SU-DHL-6 (cell line): ENCODE measurements at regions not wholly inside any gene's neighbourhood (a gene's known extent, or its start where the extent isn't known, plus 50 kb on each side); places are given as distances from the start of the nearest gene placed in this dataset.
"Not testable (repeated sequence)": the region's sequence is repeated elsewhere in the genome, so short reads cannot be mapped to it uniquely, and the experiment has no call there.

Experiments
- H2AFZ ChIP-seq: fragments of 200-600 bp; sonication (generic); 2 replicates; pipeline ENCODE4 v1.6.1; 2014; ENCODE audit warnings: low read depth, mild to moderate bottlenecking, moderate library complexity, mixed read lengths, antibody characterized with exemption, low read length; ENCODE audit not compliant: severe bottlenecking
- H3F3A ChIP-seq: fragments of 200-600 bp; shearing (Covaris generic); 2 replicates; pipeline ENCODE4 v1.6.0; 2016; ENCODE audit warnings: antibody characterized with exemption, mild to moderate bottlenecking; ENCODE audit not compliant: insufficient read depth
- H3K27ac ChIP-seq: fragments of 200-600 bp; sonication (generic); 2 replicates; pipeline ENCODE4 v1.5.1; 2016; ENCODE audit warnings: low read depth, mild to moderate bottlenecking, low read length, moderate library complexity, mixed read lengths
- H3K27me3 ChIP-seq: fragments of 200-600 bp; sonication (generic), shearing (Covaris generic); 2 replicates; pipeline ENCODE4 v1.6.0; 2014; ENCODE audit warnings: mild to moderate bottlenecking, low read length
- H3K36me3 ChIP-seq: fragments of 200-600 bp; sonication (generic); 2 replicates; pipeline ENCODE4 v1.6.1; 2014; ENCODE audit warnings: mild to moderate bottlenecking, low read length, mixed read lengths
- H3K4me2 ChIP-seq: fragments of 300-600, 200-600 bp; shearing (Covaris generic), sonication (generic); 2 replicates; pipeline ENCODE4 v1.6.0; 2014; ENCODE audit warnings: low read length, low read depth, mild to moderate bottlenecking; ENCODE audit not compliant: poor library complexity, severe bottlenecking
- H3K4me3 ChIP-seq: fragments of 200-600 bp; sonication (generic); 2 replicates; pipeline ENCODE4 v1.5.1; 2014; ENCODE audit warnings: antibody characterized with exemption, low read length, mild to moderate bottlenecking, mixed read lengths; ENCODE audit not compliant: insufficient read depth, poor library complexity, severe bottlenecking
- H3K79me2 ChIP-seq: fragments of 200-600 bp; sonication (generic); 2 replicates; pipeline ENCODE4 v1.6.1; 2014; ENCODE audit warnings: mild to moderate bottlenecking, low read length, moderate library complexity; ENCODE audit not compliant: insufficient read depth
- H3K9ac ChIP-seq: fragments of 200-600 bp; sonication (generic); 2 replicates; pipeline ENCODE4 v1.7.0; 2014; ENCODE audit warnings: mild to moderate bottlenecking, low read length
- H3K9me2 ChIP-seq: fragments of 200-600 bp; sonication (generic); replicated peaks from 2 replicates; pipeline ENCODE4 v1.6.1; 2014; ENCODE audit warnings: low read length; ENCODE audit not compliant: insufficient read depth
- H3K9me3 ChIP-seq: fragments of 200-600 bp; sonication (generic); 2 replicates; pipeline ENCODE4 v1.6.1; 2014; ENCODE audit warnings: low read length, mixed read lengths; ENCODE audit not compliant: insufficient read depth
- H4K20me1 ChIP-seq: fragments of 200-600 bp; sonication (generic); 2 replicates; pipeline ENCODE4 v1.6.1; 2014; ENCODE audit warnings: low read depth, mild to moderate bottlenecking, antibody characterized with exemption, low read length, moderate library complexity, mixed read lengths
- EZH2phosphoT487 ChIP-seq: fragments of 200-600 bp; sonication (generic), shearing (Covaris generic); conservative IDR thresholded peaks from 2 replicates; pipeline ENCODE4 v1.6.1; 2018; ENCODE audit warnings: mild to moderate bottlenecking, antibody characterized with exemption, low read length, moderate library complexity, mixed read lengths
- TF ChIP-seq, protein P1 (sequence below): fragments of 200-600 bp; sonication (generic); IDR thresholded peaks from one replicate; pipeline ENCODE4 v1.5.1; 2017; ENCODE audit warnings: antibody characterized with exemption, mild to moderate bottlenecking, low read length, moderate library complexity; ENCODE audit not compliant: insufficient read depth, poor library complexity, severe bottlenecking

DNA sequence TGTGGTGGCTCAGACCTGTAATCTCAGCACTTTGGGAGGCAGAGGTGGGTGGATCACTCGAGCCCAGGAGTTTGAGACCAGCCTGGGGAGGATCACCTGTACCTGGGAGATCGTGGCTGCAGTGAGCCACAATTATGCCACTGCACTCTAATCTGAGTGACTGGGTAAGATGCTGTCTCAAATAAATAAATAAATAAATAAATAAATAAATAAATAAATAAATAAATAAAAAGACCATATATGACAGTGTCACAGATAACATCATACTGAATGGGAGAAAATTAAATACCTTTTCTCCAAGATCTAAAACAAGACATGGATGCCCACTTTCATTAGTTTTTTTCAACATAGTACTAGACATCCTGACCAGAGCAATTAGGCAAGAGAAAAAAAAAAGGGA is 182.8 kb downstream of the FAM47A start:
- H3K27me3 ChIP-seq, result no peaks in the 10 kb centered on the region
- TF ChIP-seq, protein P1, sequence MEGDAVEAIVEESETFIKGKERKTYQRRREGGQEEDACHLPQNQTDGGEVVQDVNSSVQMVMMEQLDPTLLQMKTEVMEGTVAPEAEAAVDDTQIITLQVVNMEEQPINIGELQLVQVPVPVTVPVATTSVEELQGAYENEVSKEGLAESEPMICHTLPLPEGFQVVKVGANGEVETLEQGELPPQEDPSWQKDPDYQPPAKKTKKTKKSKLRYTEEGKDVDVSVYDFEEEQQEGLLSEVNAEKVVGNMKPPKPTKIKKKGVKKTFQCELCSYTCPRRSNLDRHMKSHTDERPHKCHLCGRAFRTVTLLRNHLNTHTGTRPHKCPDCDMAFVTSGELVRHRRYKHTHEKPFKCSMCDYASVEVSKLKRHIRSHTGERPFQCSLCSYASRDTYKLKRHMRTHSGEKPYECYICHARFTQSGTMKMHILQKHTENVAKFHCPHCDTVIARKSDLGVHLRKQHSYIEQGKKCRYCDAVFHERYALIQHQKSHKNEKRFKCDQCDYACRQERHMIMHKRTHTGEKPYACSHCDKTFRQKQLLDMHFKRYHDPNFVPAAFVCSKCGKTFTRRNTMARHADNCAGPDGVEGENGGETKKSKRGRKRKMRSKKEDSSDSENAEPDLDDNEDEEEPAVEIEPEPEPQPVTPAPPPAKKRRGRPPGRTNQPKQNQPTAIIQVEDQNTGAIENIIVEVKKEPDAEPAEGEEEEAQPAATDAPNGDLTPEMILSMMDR, result no peak
- TF ChIP-seq EZH2phosphoT487, result no peak
- no peaks in the 10 kb centered on the region for H3K79me2 ChIP-seq
- H3K4me3 ChIP-seq, result no peak overlapping the region
- H3F3A ChIP-seq, result no peaks in the 10 kb centered on the region
- H2AFZ ChIP-seq, result no peak overlapping the region
- no peaks in the 10 kb centered on the region for H3K36me3 ChIP-seq
- no peaks in the 10 kb centered on the region for H4K20me1 ChIP-seq
- no peak overlapping the region for H3K27ac ChIP-seq
- H3K9me2 ChIP-seq, result no peaks in the 10 kb centered on the region
- no peaks in the 10 kb centered on the region for H3K9me3 ChIP-seq
- H3K9ac ChIP-seq, result no peak overlapping the region
- H3K4me2 ChIP-seq, result no peak overlapping the region

DNA sequence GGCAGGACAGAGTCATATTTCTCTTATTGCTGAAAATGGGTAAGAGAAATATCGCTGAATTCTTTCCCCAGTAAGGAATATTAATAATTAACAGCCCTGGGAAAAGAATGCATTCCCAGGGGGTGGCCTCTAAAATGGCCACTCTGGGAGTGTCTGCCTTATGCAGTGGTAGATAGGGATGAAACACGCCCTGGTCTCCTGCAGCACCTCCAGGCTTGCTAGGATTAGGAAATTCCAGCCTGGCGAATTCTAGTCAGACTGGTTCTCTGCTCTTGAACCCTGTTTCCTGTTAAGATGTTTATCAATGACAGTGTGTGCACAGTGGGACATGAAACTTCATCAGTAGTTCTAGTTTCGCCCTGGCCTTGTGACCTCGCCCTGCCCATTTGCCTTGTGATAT is 205.9 kb downstream of the FAM47A start:
- not testable (repeated sequence) for H3K9me3 ChIP-seq, H3K79me2 ChIP-seq, H3K27me3 ChIP-seq, H2AFZ ChIP-seq, H3K9ac ChIP-seq, H3F3A ChIP-seq, H3K4me2 ChIP-seq, H3K9me2 ChIP-seq, H3K4me3 ChIP-seq, H4K20me1 ChIP-seq, H3K36me3 ChIP-seq, H3K27ac ChIP-seq

DNA sequence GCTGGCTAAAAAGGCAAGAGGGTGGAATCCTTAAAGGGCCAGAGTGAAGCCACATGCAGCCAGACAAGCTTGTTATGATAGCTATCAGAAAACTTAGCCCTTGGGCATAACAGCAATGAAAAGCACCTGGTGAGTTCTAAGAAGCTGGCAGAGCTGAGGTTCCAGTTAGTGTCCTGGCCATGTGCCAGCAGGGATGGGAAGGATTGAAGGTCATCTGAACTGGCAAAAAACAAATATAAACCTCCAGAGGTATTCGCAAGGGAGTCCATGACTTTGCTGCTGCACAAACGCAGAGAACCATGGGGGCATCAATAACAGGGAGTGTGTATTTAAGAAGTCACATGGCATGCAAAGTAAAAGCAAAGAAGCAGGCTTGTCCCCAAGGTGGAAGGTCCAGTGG is 208.9 kb downstream of the FAM47A start:
- Histone ChIP-seq H4K20me1 (no peaks in the 10 kb centered on the region), H3F3A (no peaks in the 10 kb centered on the region), H3K9me3 (no peaks in the 10 kb centered on the region), H3K9me2 (no peaks in the 10 kb centered on the region), H3K36me3 (no peaks in the 10 kb centered on the region), H3K4me2 (no peak overlapping the region), H3K4me3 (no peak overlapping the region), H3K27me3 (no peaks in the 10 kb centered on the region), H3K27ac (no peak overlapping the region), H3K79me2 (no peaks in the 10 kb centered on the region), H3K9ac (no peak overlapping the region), H2AFZ (no peak overlapping the region)
- TF ChIP-seq EZH2phosphoT487, result no peak
- TF ChIP-seq, protein P1, result no peak

DNA sequence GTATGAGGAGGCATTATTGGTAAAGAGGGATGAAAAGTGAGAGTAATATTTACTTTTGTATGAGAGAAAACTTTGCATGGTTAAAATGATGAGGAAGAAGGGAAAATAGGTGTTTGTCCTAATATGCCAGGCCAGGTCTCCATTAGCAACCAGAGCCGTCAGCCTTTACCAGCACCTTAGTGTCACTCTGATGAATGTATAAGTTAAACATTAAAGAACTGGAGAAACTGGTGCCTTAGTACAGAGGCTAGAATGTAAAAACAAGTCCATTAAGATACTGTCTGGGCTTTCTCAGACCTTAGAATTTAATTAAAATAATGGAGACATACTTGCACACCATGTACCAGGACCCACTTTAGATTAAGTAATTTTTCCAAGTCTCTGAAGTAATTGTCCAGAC is 222.3 kb downstream of the FAM47A start:
- no peaks in the 10 kb centered on the region for H3K36me3 ChIP-seq
- no peak overlapping the region for H2AFZ ChIP-seq
- TF ChIP-seq, protein P1, result no peak
- no peak for TF ChIP-seq EZH2phosphoT487
- no peak overlapping the region for H3K4me2 ChIP-seq
- no peaks in the 10 kb centered on the region for H4K20me1 ChIP-seq
- H3K9me2 ChIP-seq, result no peaks in the 10 kb centered on the region
- no peaks in the 10 kb centered on the region for H3K79me2 ChIP-seq
- H3K27me3 ChIP-seq, result no peaks in the 10 kb centered on the region
- H3K27ac ChIP-seq, result no peak overlapping the region
- H3K9ac ChIP-seq, result no peak overlapping the region
- H3F3A ChIP-seq, result no peaks in the 10 kb centered on the region
- no peaks in the 10 kb centered on the region for H3K9me3 ChIP-seq
- no peak overlapping the region for H3K4me3 ChIP-seq
